HG03354 (cell line): ENCODE measurements at regions not wholly inside any gene's neighbourhood (a gene's known extent, or its start where the extent isn't known, plus 50 kb on each side); places are given as distances from the start of the nearest gene placed in this dataset.
"Not testable (repeated sequence)": the region's sequence is repeated elsewhere in the genome, so short reads cannot be mapped to it uniquely, and the experiment has no call there.

Experiments
- ATAC-seq: cut with Tn5 transposase; IDR thresholded peaks from one replicate; pipeline ENCODE4 v1.9.1; 2021; ENCODE audit warnings: mild to moderate bottlenecking; ENCODE audit not compliant: unreplicated experiment, poor library complexity, severe bottlenecking

DNA sequence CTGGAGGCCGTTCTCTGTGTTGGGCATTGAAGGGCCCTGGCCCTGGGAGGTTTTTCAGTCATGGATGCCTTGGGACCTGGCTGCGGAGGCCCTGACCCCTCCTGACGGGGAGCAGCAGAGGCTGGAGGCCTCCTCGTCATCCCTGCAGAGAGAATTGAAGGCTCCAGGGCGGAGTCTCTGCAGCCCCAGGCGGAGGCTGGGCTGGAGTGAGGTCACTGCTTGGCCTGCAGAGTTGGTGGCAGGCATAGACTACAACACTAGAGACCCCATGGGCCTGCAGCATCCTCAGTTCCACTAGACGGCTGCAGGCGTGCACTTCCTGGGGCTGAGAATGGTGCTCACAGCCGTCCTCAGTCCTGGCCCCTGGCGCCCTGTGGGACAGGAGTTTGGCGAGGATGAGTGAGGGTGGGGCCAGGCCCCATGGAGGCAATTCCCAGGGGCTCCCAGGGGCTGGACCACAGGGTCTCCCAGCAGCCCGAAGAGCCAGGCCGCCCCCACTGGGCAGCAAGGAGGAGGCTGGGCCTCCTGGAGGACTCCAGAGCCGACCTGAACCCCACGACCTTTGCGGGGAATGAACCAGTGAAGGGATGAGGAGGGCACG lies 1194.9 kb downstream of the BRD1 start:
- no peak for ATAC-seq

DNA sequence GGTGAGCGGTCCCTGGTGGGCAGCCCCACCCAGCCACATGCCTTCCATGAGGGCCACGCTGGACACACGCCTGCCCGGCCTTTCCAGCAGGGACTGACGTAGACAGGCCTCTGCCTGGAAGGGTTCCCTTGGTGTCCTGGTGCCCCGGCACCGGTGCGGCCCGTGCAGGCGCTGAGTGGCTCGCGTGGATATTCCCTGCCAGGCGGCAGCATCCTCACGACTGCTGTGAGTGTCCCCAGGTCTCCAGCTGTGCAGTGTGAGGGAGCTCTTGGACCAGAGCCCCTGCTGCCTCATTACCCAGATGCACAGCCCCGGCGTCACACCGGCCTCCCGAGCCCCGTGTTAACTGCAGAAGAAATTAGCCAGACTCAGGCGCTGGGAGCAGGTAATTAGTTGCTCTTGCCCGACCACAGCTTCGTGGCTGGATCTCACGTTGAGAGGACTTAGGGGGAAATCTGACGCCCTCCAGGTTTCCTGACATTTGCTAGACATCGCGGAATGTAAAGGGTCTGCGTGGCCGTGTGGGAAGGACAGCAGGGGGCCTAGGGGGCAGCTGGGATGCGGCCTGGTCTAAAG lies 1196.3 kb downstream of the BRD1 start:
- ATAC-seq = no peak

DNA sequence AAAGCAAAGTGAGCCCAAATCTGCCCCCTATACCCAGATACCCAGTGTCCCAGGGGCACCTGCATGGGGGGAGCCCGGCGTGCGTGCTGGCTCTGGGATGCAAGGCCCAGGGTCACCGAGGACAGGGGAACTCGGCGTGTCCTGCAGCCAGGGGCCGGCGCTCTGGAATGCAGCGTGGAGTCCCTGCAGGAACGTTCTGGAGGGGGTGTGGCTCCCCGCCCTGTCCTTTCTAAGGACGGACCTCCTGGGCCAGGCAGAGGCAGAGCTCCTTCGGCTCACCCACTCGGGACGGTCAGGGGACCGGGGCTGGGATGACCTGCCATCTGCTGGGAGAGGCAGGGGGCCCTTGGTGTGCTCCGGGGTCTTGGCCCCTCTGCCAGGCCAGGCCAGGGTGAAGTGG lies 1196.8 kb downstream of the BRD1 start:
- no peak for ATAC-seq

DNA sequence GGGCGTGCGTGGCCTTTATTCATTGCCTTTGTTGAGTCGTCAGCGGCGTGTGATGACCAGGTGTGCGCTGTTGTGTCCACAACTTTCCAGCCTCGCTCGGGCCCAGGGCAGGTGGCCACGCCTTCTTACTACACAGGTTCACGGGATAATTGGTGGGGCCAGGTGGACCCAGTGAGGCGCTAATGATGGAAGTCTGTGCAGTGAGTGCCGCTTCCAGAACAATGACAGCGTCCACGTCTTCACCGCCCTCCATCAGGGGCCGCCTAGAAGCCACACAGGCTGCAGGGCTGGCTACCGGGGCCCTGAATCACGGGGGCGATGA lies 1197.3 kb downstream of the BRD1 start:
- no peak for ATAC-seq

DNA sequence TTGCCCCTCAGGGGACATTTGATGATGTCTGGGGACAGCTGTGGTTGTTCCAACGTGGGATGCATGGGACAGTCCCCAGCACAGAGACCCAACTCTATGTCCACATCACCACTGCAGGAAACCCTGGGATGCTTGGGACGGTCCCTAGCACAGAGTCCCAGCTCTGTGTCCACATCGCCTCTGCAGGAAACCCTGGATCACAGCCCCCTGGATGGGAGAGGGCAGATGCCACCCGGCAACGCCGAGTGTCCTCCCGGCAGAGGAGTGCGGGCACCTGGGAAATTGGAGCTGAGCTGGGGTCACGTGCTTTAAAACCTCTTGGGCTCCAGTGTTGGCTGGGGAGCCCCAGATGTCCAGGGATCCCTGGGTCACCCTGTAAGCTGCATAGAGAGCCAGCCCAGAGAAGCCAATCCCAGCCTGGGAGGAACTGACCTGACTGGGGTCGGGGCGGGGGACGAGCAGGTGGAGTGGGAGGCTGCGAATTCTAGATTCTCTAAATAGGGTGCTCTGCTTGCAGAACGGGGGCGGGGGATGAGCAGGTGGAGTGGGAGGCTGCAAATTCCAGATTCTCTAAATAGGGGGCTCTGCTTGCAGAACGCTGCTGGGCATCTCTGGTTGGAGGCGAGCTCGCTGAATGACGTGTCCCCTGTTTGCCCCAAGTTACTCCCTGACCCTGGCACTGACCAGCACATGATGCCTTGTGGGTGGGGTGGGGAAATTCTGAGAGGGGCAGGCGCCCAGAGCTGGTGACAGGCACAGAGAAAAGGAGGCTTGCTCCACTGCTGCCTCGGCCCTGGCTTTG lies 1197.8 kb downstream of the BRD1 start:
- ATAC-seq = no peak

DNA sequence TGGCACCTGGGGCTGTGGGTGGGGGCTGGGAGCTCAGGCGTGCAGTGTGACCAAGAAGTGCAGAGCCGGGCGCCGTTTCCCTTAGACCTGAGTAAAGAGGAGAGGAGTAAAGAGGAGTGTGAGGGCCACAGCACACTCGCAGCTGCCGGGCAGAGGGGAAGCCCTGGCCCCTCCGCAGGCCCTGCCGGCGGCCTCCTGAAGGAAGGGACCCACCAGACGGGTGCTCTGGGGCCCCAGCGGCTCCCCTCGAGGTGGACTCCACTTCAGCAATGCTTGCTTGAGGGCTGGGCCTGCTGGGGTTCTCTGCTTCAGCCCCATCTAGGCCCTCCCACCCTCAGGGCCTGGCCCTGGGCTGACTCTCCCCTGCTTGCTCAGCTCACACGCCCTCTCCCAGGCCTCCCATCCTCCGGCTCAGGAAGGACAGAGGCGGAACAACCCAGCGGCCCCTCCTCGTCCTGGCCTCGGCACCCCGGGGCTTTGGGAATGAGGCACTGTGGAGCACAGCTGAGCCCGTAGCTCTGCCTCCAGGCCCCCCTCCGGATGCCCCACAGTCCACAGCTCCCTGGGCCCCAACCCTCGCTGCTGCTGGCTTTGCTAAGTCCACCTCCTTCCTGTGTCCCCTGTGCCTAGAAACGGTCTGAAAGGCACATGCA lies 1198.7 kb downstream of the BRD1 start:
- no peak for ATAC-seq

DNA sequence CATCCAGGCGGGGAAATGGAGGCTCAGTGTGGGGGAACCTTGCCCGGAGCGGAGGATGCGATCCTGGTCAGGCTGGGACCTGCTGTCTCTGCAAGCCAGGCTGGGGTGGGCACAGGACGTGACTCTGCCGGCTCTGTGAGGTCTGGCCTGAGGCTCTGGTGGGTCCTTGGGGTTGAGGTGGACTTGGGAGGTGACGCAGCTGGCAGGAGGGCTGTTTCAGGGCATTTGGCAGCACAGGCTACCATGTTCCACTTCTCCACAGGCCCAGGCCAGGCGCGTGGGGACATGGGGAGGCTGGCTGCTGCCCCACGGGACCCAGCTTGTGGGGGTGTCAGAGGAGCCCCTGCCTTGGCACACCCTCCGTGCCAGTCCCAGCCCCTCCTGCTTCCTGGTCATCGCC lies 1199.7 kb downstream of the BRD1 start:
- no peak for ATAC-seq

DNA sequence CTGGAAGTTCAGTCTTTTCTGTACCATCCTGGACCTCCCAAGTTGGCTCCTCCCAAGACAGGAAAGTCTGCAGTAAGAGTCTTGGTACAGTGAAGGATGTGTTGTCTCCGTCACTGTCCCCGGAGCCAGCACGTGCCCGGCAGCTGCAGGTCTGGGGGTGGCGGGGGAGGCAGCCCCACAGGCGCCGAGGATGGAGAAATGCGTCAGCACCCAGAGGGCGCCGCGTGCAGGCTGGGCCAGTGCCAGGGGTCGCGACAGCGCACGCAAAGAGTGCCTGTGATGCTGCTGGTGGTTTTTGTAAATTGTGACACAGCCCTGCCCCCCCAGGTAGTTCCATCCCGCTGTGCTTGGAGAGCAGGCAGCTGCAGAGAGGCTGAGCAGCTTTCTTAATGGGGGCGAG lies 1200.5 kb downstream of the BRD1 start:
- no peak for ATAC-seq

DNA sequence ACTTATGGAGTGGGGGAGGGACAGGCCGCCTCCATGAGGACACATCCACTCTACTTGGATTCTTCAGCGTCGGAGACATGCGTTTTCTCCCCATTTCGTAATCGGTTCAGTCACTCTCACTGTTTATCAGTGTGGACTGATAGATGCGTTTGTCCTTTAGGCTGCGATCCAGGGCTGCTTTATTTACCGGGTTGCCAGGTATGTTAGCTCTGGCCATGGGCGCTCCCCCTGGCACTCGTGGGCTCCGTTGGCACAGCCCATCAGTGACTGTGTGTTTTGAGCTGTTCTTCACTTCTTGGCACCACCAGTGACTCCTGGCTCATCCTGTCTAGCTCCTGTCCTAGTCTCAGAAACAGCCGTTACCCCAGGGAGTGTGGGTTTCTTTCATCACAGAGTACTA lies 1203.3 kb downstream of the BRD1 start:
- ATAC-seq = no peak

DNA sequence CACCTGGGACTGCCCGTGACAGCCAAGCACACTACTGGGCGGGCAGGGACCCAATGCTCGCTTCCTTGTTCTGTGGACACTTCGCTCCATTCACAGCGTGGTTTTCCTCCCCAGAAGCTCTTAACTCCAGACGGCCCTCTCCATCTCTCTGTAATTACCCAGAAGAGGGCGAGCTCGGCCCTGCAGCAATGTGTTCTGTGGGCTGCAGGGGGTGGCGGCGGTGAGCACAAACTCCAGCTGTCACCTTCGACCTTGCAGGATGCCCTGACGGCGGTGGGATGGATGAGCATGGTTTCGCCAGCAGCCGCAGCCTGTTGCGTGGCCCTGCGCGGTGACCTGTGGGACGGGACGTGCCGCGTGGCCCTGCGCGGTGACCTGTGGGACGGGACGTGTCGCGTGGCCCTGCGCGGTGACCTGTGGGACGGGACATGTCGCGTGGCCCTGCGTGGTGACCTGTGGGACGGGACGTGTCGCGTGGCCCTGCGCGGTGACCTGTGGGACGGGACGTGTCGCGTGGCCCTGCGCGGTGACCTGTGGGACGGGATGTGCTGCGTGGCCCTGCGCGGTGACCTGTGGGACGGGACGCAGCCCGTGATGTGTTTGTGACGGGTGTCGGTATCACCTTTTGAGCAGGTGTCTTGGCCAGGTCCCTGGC lies 1204.7 kb downstream of the BRD1 start:
- no peak for ATAC-seq

DNA sequence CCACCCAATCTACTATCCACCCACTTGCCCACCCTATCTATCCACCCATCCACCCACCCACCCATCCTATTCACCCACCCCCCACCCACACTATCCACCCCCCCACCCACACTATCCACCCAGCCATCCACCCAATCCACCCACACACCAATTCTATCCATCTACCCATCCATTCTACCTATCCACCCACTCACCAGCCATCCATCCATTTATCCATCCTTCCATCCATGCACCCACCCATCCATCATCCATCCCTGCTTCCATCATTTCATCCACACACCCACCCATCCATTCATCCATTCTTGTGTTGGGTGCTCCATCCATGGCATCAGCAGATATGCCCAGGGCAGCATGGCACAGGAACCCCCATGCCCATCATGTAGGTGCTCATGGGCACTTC lies 1206.6 kb downstream of the BRD1 start:
- ATAC-seq = no peak

DNA sequence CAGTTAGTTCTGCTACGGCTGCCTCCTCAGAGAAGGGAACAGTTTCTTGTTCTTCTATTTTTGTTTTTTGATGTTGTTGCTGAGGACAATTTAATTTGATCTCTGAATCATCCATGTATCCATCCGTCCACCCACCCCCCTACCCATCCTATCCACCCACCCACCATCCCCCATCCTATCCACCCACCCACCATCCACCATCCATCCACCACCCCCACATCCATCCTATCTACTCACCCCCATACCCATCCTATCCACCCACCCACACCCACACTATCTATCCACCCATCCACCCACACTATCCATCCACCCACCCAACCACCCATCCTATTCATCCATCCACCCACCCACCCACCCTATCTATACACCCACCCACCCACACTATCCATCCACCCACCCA lies 1207.2 kb downstream of the BRD1 start:
- not testable (repeated sequence) for ATAC-seq

DNA sequence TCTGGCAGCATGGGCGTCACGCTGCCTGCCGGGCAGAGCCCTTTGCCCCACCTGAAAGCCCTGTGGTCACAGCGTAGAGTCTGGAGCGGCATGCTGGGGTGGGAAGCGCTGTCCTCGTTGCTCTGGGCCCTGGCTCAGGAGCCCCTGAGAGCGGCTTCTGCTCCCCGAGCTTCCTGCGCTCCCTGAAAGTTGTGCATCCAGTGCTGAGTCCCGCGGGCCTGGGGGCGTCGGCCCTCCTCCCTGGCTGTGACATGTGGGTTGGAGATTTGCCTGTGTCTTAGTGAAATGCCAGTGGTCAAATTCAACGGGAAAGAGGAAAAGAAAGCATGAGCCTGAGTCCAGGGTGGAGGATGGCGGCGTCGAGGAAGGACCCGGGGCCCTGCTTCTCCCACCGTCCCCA lies 1208.0 kb downstream of the BRD1 start:
- ATAC-seq = no peak

DNA sequence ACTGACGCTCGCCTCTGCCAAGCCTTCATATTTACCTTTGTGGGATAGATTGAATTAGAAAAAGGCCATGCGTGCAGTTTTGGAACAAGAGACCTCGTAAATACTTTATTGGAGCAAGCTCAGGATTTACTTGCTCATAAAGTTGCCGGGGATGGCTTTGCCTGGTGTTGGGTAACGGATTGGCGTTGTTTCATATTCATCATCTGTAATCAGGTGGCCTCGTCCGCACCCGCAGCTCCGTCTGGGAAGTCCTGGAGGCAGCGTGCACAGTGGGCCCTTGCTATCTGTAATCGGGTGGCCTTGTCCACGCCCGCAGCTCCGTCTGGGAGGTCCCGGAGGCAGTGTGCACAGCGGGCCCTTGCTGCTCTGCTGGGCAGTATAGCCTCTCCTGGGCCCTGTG lies 1209.3 kb downstream of the BRD1 start:
- no peak for ATAC-seq

DNA sequence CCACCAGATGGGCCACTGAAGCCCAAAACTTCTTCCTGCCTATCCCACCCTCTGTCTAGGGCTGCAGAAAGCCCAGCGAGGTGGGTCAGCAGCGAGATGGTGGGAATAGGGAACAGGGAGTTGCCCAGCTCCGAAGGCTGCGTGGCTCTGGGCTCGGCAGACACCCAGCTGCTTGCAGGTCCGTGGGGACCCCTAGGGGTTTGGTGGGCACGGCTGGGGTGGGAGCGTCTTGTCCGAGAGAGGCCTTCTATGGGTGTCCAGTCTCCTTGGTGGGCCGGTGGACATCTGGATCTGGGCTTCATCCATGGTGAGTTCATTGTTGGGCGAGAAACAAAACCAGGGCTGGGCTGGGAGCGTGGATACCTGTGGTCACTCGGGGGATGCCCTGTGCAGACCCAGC lies 1211.0 kb downstream of the BRD1 start:
- ATAC-seq = no peak

DNA sequence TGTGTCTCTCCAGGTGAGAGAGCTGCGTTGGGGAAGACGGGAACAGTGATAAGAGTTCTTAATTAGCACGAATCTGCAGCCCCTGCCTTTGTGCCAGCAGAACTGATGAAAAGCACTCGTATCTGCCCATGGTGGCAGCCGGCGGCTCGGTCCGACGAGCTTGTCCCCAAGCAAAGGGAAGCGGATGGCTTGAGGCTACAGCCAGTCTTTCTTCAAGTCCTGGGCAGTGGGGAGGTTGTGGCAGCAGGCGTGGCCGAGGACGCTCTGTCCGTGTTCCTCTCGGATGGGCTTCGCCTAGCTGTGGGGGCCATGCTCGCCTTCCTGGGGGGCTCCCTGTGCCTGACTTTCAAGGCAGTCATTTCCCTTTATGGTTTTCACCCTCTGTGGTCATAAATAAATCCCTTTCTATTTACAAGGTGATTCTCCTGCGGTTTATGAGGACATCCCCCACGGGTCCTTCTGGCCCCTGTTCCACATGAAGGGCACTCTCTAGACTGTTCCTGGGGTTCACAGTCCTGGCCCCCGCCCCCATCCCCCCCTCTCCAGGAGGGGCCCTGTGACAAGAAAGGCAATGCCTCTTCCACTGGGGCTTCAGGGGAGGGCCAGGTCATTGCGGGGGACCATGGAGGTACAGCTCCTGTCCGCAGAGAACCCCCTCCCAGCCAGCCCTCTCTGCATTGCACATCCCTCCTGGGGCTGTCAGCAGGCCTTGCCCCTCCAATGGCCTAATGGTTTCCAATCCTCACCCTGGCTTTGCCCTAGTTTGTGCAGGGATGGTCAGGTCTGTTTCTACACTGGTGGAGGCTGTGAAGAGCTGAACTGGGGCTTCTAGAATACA lies 1212.3 kb downstream of the BRD1 start:
- ATAC-seq = no peak

DNA sequence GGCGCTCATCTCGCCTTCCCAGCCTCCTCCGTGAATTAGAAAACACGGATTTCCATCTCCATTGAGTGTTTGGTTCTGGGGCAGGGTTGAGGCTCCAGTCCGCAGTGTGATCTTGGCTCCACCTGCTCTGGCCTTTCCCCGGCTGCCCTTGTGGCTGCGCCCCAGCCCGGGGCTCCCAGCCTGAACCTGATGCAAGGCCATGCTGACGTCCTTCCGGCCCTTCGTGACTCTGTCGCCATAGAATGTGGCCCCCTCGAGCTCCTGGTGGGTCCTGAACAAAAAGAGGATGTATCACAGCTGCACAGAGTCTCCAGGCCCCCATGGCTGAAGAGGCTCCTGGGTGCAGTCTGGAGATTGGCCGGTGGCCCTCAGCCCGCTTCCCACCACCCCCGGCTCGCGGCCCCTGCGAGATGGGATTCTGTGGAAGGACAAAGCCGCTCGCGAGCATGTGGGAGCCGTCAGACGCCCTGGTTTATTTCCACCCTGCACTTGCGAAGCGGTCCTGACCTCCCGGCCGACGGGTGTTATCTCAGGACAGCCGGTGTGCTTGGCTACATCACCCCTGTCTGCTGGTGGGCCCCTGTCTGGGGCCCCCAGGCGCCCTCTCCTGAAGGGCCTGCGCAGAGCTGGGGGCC lies 1214.0 kb downstream of the BRD1 start:
- no peak for ATAC-seq

DNA sequence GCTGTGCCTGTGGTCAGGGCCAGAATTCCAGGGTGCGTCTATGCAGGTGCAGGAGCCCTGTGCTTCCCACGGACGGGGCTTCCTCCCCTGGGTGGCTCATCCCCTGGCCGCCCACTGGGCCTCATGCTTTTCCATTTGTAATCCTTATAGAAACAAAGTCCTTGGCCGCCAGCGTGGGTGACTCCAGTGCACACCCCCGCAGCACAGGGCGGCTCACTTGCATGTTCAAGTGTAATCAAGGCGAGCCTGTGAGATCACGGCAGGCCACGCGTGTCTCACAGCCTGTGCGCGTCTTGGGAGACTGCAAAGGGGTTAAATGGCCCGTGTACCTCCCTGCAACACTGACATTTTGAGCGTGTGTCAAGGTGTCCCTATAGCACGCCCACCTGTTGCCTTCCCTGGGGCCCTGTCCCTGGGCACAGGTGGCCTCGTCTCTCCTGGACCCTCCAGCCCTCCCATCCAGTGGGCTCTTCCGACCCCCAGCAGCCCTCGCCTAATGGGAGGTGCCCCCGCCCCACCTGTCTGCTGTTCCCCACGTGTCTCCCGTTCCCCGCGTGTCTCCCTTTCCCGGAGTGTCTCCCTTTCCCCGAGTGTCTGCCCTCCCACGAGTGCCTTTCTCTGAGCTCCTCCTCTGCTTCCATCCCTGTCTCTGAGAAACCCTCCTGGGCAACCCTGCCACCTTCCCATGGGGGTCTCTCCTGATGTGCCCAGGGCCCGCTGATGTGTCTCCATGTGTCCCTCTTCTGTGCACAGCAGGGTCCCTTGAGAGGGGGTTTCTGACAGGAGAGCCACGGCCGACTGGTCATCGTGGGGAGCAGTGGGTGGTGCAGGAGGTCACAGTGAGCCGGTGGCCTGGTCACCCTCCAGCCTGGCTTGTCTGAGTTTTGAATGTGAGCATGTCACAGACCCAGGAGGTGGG lies 1215.3 kb downstream of the BRD1 start:
- no peak for ATAC-seq
